Liver (tissue), 8 donors: ENCODE measurements at regions not wholly inside any gene's neighbourhood (a gene's known extent, or its start where the extent isn't known, plus 50 kb on each side); places are given as distances from the start of the nearest gene placed in this dataset.
"Not testable (repeated sequence)": the region's sequence is repeated elsewhere in the genome, so short reads cannot be mapped to it uniquely, and the experiment has no call there.

ENCODE experiments used
- DNase-seq: peaks from one replicate; pipeline ENCODE4 v3.0.0-alpha.2; 2017; ENCODE audit warnings: low spot score
- H3K27ac ChIP-seq, 2 donors: one replicate each; pipeline ENCODE4 v1.7.0; 2013; ENCODE audit warnings: inconsistent platforms in 2 of 2, low read length in 2 of 2, control low read depth in 1 of 2, low read depth in 1 of 2, mild to moderate bottlenecking in 1 of 2
- H3K27me3 ChIP-seq, 4 donors: one replicate each; pipeline versions ENCODE4 v1.6.1 to v1.7.0; 2013; ENCODE audit warnings: low read length in 3 of 4, inconsistent platforms in 1 of 4, mild to moderate bottlenecking in 1 of 4, moderate library complexity in 1 of 4; ENCODE audit not compliant: control insufficient read depth in 4 of 4, insufficient read depth in 4 of 4
- H3K36me3 ChIP-seq, 4 donors: one replicate each; pipeline versions ENCODE4 v1.6.1 to v1.7.0; 2013; ENCODE audit warnings: low read length in 3 of 4, mild to moderate bottlenecking in 3 of 4, low read depth in 1 of 4, moderate library complexity in 1 of 4; ENCODE audit not compliant: control insufficient read depth in 4 of 4, insufficient read depth in 3 of 4
- H3K4me1 ChIP-seq, 4 donors: one replicate each; pipeline versions ENCODE4 v1.6.1 to v1.7.0; 2013; ENCODE audit warnings: low read length in 3 of 4, mild to moderate bottlenecking in 3 of 4, moderate library complexity in 1 of 4; ENCODE audit not compliant: control insufficient read depth in 4 of 4, insufficient read depth in 4 of 4
- H3K4me3 ChIP-seq, 3 donors: one replicate each; pipeline versions ENCODE4 v1.6.1 to v1.7.0; 2013; ENCODE audit warnings: low read length in 3 of 3, control low read depth in 1 of 3, low read depth in 1 of 3, mild to moderate bottlenecking in 1 of 3
- H3K9ac ChIP-seq, 2 donors: one replicate each; pipeline ENCODE4 v1.7.0; 2013; ENCODE audit warnings: low read length in 2 of 2, mild to moderate bottlenecking in 2 of 2, moderate library complexity in 2 of 2, control low read depth in 1 of 2, low read depth in 1 of 2
- H3K9me3 ChIP-seq, 4 donors: one replicate each; pipeline versions ENCODE4 v1.6.1 to v1.7.0; 2013; ENCODE audit warnings: low read length in 3 of 4; ENCODE audit not compliant: control insufficient read depth in 4 of 4
- ATF3 ChIP-seq: IDR thresholded peaks from 2 replicates; pipeline ENCODE4 v1.6.1; 2016; ENCODE audit warnings: antibody characterized with exemption
- EGR1 ChIP-seq, 2 donors: IDR thresholded peaks; 2 replicates each; pipeline ENCODE4 v1.6.1; 2016 to 2018; ENCODE audit warnings: antibody characterized with exemption in 2 of 2, low read depth in 2 of 2
- HNF4A ChIP-seq, 2 donors: conservative IDR thresholded peaks; 2 replicates each; pipeline ENCODE4 v1.6.1; 2016; ENCODE audit warnings: antibody characterized with exemption in 2 of 2, mild to moderate bottlenecking in 2 of 2
- JUND ChIP-seq, 2 donors: IDR thresholded peaks; 2 replicates each; pipeline ENCODE4 v1.6.1; 2016; ENCODE audit warnings: antibody characterized with exemption in 2 of 2
- MAX ChIP-seq: IDR thresholded peaks from 2 replicates; pipeline ENCODE4 v1.6.1; 2016; ENCODE audit warnings: antibody characterized with exemption
- NR2F2 ChIP-seq: IDR thresholded peaks from 2 replicates; pipeline ENCODE4 v1.6.1; 2016; ENCODE audit warnings: antibody characterized with exemption
- RXRA ChIP-seq, 2 donors: IDR thresholded peaks; 2 replicates each; pipeline ENCODE4 v1.6.1; 2017 to 2018; ENCODE audit warnings: antibody characterized with exemption in 2 of 2, mild to moderate bottlenecking in 1 of 2
- SP1 ChIP-seq: IDR thresholded peaks from 2 replicates; pipeline ENCODE4 v1.6.1; 2018; ENCODE audit warnings: antibody characterized with exemption, mild to moderate bottlenecking
- YY1 ChIP-seq: IDR thresholded peaks from 2 replicates; pipeline ENCODE4 v1.6.1; 2016; ENCODE audit warnings: antibody characterized with exemption, mild to moderate bottlenecking
- WGBS: extraction: QIAGEN DNeasy Blood & Tissue Kit; methylation state at CpG from one replicate; pipeline ENCODE4 v1.1.7; 2013; 5-methylcytosine and 5-hydroxymethylcytosine counted together
- TF ChIP-seq, protein P1 (sequence below): IDR thresholded peaks from 2 replicates; pipeline ENCODE4 v1.6.1; 2016; ENCODE audit warnings: antibody characterized with exemption, mild to moderate bottlenecking
- TF ChIP-seq, protein P2 (sequence below): fragments of 150-350 bp; IDR thresholded peaks from 2 replicates; pipeline ENCODE4 v1.5.1; 2017; ENCODE audit warnings: improper control_type of control experiment, low read depth, low read length; ENCODE audit not compliant: missing input control
- donor health status: healthy.
- donor health status: healthy.
- donor health status: healthy.
- donor health status: healthy.
- donor health status: healthy.

- Histone ChIP-seq H3K36me3 (no peaks in the 10 kb centered on the region), H3K9me3 (no peaks in the 10 kb centered on the region), H3K9ac (no peak overlapping the region), H3K27ac (no peak overlapping the region), H3K27me3 (no peaks in the 10 kb centered on the region), H3K4me1 (no peaks in the 10 kb centered on the region), H3K4me3 (no peak overlapping the region)
- TF ChIP-seq ATF3 (no peak), RXRA (IDR thresholded peaks at IDR 0.05) (no peak), NR2F2 (no peak), YY1 (no peak), HNF4A (conservative IDR thresholded peaks at IDR 0.05) (no peak), EGR1 (IDR thresholded peaks at IDR 0.05; ENCODE audit: low read depth in 2 of 2) (no peak), SP1 (no peak), JUND (IDR thresholded peaks at IDR 0.05) (no peak), MAX (no peak)
- TF ChIP-seq, protein P1, sequence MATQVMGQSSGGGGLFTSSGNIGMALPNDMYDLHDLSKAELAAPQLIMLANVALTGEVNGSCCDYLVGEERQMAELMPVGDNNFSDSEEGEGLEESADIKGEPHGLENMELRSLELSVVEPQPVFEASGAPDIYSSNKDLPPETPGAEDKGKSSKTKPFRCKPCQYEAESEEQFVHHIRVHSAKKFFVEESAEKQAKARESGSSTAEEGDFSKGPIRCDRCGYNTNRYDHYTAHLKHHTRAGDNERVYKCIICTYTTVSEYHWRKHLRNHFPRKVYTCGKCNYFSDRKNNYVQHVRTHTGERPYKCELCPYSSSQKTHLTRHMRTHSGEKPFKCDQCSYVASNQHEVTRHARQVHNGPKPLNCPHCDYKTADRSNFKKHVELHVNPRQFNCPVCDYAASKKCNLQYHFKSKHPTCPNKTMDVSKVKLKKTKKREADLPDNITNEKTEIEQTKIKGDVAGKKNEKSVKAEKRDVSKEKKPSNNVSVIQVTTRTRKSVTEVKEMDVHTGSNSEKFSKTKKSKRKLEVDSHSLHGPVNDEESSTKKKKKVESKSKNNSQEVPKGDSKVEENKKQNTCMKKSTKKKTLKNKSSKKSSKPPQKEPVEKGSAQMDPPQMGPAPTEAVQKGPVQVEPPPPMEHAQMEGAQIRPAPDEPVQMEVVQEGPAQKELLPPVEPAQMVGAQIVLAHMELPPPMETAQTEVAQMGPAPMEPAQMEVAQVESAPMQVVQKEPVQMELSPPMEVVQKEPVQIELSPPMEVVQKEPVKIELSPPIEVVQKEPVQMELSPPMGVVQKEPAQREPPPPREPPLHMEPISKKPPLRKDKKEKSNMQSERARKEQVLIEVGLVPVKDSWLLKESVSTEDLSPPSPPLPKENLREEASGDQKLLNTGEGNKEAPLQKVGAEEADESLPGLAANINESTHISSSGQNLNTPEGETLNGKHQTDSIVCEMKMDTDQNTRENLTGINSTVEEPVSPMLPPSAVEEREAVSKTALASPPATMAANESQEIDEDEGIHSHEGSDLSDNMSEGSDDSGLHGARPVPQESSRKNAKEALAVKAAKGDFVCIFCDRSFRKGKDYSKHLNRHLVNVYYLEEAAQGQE: no peak
- TF ChIP-seq, protein P2, sequence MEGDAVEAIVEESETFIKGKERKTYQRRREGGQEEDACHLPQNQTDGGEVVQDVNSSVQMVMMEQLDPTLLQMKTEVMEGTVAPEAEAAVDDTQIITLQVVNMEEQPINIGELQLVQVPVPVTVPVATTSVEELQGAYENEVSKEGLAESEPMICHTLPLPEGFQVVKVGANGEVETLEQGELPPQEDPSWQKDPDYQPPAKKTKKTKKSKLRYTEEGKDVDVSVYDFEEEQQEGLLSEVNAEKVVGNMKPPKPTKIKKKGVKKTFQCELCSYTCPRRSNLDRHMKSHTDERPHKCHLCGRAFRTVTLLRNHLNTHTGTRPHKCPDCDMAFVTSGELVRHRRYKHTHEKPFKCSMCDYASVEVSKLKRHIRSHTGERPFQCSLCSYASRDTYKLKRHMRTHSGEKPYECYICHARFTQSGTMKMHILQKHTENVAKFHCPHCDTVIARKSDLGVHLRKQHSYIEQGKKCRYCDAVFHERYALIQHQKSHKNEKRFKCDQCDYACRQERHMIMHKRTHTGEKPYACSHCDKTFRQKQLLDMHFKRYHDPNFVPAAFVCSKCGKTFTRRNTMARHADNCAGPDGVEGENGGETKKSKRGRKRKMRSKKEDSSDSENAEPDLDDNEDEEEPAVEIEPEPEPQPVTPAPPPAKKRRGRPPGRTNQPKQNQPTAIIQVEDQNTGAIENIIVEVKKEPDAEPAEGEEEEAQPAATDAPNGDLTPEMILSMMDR: no peak
- no peak for DNase-seq
- WGBS: 98% methylated on average over 9 of the region's 9 CpGs
These were observed 75.1 kb upstream of the TBC1D5 start for GRCh38 chr3:17817545-17817944.

GRCh38 chr3:17816839-17817238 lies 74.4 kb upstream of the TBC1D5 start:
- DNase-seq, H3K9me3 ChIP-seq, H3K27me3 ChIP-seq, H3K4me1 ChIP-seq, H3K36me3 ChIP-seq, H3K27ac ChIP-seq, H3K4me3 ChIP-seq, H3K9ac ChIP-seq: not testable (repeated sequence)
- WGBS: 91% methylated on average over 3 of the region's 3 CpGs

DNA sequence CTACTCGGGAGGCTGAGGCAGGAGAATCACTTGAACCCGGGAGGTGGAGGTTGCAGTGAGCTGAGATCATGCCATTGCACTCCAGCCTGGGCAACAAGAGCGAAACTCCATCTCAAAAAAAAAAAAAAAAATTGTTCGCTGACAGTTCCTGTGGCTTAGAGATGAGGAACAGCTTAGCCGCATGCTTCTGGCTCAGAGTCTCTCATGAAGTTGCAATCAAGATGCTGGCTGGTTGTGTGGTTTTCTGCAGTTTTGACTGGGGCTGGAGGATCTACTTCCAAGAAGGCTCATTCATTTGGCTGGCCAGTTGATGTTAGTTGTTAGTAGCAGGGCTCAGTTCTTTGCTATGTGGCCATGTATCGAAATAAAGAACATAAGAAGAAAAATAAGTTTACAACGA lies 69.9 kb upstream of the TBC1D5 start:
- not testable (repeated sequence) for H3K9me3 ChIP-seq, H3K36me3 ChIP-seq, H3K9ac ChIP-seq, H3K4me3 ChIP-seq, H3K27ac ChIP-seq, H3K4me1 ChIP-seq, H3K27me3 ChIP-seq, DNase-seq
- 88% methylated on average over 7 of the region's 7 CpGs for WGBS
